MCF 10A (cell line): ENCODE measurements at regions not wholly inside any gene's neighbourhood (a gene's known extent, or its start where the extent isn't known, plus 50 kb on each side); places are given as distances from the start of the nearest gene placed in this dataset.
"Not testable (repeated sequence)": the region's sequence is repeated elsewhere in the genome, so short reads cannot be mapped to it uniquely, and the experiment has no call there.

Source experiments
- BruUV-seq: library from RNA; stranded (reverse); fragments of 400-500 nt; replicated peaks from 2 replicates; lab custom pipeline; 2021; lab: Mats Ljungman, UMichigan
- CTCF ChIA-PET: fragments of 300-600 bp; sonication (Branson Sonifier 250); formaldehyde crosslinking; extraction: SDS; loops from one replicate; lab custom pipeline; 2021; ENCODE audit warnings: antibody characterized with exemption, inconsistent platforms; lab: Yijun Ruan, JAX
- POLR2A ChIA-PET: fragments of 300-600, 350-650 bp; sonication (Branson Sonifier 250); formaldehyde crosslinking; extraction: SDS; loops from one replicate; lab custom pipeline; 2020; ENCODE audit warnings: antibody characterized with exemption, inconsistent platforms; lab: Yijun Ruan, JAX
- DNase-seq: peaks from one replicate; pipeline ENCODE4 v3.0.0-alpha.2; 2018; ENCODE audit not compliant: unreplicated experiment
- H3K27ac Mint-ChIP-seq: one replicate; pipeline ENCODE4 v1.8.0; 2022; ENCODE audit warnings: mild to moderate bottlenecking, low read depth, mixed read lengths; ENCODE audit not compliant: unreplicated experiment
- H3K27me3 Mint-ChIP-seq: one replicate; pipeline ENCODE4 v1.8.0; 2022; ENCODE audit warnings: mixed read lengths; ENCODE audit not compliant: insufficient read depth, unreplicated experiment
- H3K36me3 Mint-ChIP-seq: one replicate; pipeline ENCODE4 v1.8.0; 2022; ENCODE audit warnings: mild to moderate bottlenecking, moderate library complexity, mixed read lengths; ENCODE audit not compliant: insufficient read depth, unreplicated experiment
- H3K4me1 Mint-ChIP-seq: one replicate; pipeline ENCODE4 v1.8.0; 2022; ENCODE audit warnings: mixed read lengths; ENCODE audit not compliant: insufficient read depth, unreplicated experiment
- H3K4me3 Mint-ChIP-seq: one replicate; pipeline ENCODE4 v1.8.0; 2022; ENCODE audit warnings: mild to moderate bottlenecking, moderate library complexity, mixed read lengths; ENCODE audit not compliant: unreplicated experiment
- H3K9me3 Mint-ChIP-seq: one replicate; pipeline ENCODE4 v1.8.0; 2022; ENCODE audit warnings: mixed read lengths; ENCODE audit not compliant: unreplicated experiment
- intact Hi-C: fragments of 100-400 bp; cut with micrococcal nuclease; formaldehyde crosslinking; loops from 2 replicates; pipeline ENCODE4 v1.14.1; 2022

GRCh38 chr1:120561767-120562166 lies 146.9 kb downstream of the NBPF8 start:
- CTCF ChIA-PET, H3K9me3 Mint-ChIP-seq, intact Hi-C loops, H3K27me3 Mint-ChIP-seq, H3K27ac Mint-ChIP-seq, H3K36me3 Mint-ChIP-seq, BruUV-seq, H3K4me1 Mint-ChIP-seq, DNase-seq, H3K4me3 Mint-ChIP-seq, POLR2A ChIA-PET: not testable (repeated sequence)

- H3K4me1 Mint-ChIP-seq, H3K27ac Mint-ChIP-seq, DNase-seq, CTCF ChIA-PET, H3K9me3 Mint-ChIP-seq, H3K4me3 Mint-ChIP-seq, POLR2A ChIA-PET, intact Hi-C loops, H3K27me3 Mint-ChIP-seq, BruUV-seq, H3K36me3 Mint-ChIP-seq: not testable (repeated sequence)
Measured at GRCh38 chr1:120565396-120565795, 150.6 kb downstream of the NBPF8 start.

GRCh38 chr1:120567620-120568019 lies 152.8 kb downstream of the NBPF8 start:
- H3K4me3 Mint-ChIP-seq, H3K36me3 Mint-ChIP-seq, H3K4me1 Mint-ChIP-seq, DNase-seq, intact Hi-C loops, POLR2A ChIA-PET, CTCF ChIA-PET, H3K27ac Mint-ChIP-seq, H3K27me3 Mint-ChIP-seq, H3K9me3 Mint-ChIP-seq, BruUV-seq: not testable (repeated sequence)

GRCh38 chr1:120575201-120575600 lies 148.5 kb upstream of the NBPF26 start:
- intact Hi-C loops, CTCF ChIA-PET, DNase-seq, H3K27me3 Mint-ChIP-seq, H3K4me1 Mint-ChIP-seq, H3K27ac Mint-ChIP-seq, H3K4me3 Mint-ChIP-seq, BruUV-seq, H3K36me3 Mint-ChIP-seq, POLR2A ChIA-PET, H3K9me3 Mint-ChIP-seq: not testable (repeated sequence)

- POLR2A ChIA-PET, H3K9me3 Mint-ChIP-seq, H3K4me3 Mint-ChIP-seq, H3K27me3 Mint-ChIP-seq, H3K4me1 Mint-ChIP-seq, CTCF ChIA-PET, intact Hi-C loops, H3K36me3 Mint-ChIP-seq, BruUV-seq, DNase-seq, H3K27ac Mint-ChIP-seq: not testable (repeated sequence)
Measured at GRCh38 chr1:120582135-120582534, 141.6 kb upstream of the NBPF26 start.

GRCh38 chr1:120586053-120586452 lies 137.7 kb upstream of the NBPF26 start:
- H3K4me1 Mint-ChIP-seq, H3K36me3 Mint-ChIP-seq, CTCF ChIA-PET, intact Hi-C loops, DNase-seq, H3K4me3 Mint-ChIP-seq, POLR2A ChIA-PET, H3K27ac Mint-ChIP-seq, H3K27me3 Mint-ChIP-seq, H3K9me3 Mint-ChIP-seq, BruUV-seq: not testable (repeated sequence)

GRCh38 chr1:120588811-120589210 lies 134.9 kb upstream of the NBPF26 start:
- CTCF ChIA-PET, H3K4me1 Mint-ChIP-seq, BruUV-seq, H3K36me3 Mint-ChIP-seq, POLR2A ChIA-PET, H3K4me3 Mint-ChIP-seq, H3K27me3 Mint-ChIP-seq, intact Hi-C loops, DNase-seq, H3K27ac Mint-ChIP-seq, H3K9me3 Mint-ChIP-seq: not testable (repeated sequence)

- CTCF ChIA-PET, intact Hi-C loops, DNase-seq, BruUV-seq, H3K9me3 Mint-ChIP-seq, H3K27me3 Mint-ChIP-seq, H3K36me3 Mint-ChIP-seq, H3K4me3 Mint-ChIP-seq, H3K27ac Mint-ChIP-seq, H3K4me1 Mint-ChIP-seq, POLR2A ChIA-PET: not testable (repeated sequence)
Measured at GRCh38 chr1:120591774-120592173, 132.0 kb upstream of the NBPF26 start.

- DNase-seq, H3K36me3 Mint-ChIP-seq, CTCF ChIA-PET, BruUV-seq, intact Hi-C loops, H3K4me3 Mint-ChIP-seq, H3K9me3 Mint-ChIP-seq, POLR2A ChIA-PET, H3K27me3 Mint-ChIP-seq, H3K27ac Mint-ChIP-seq, H3K4me1 Mint-ChIP-seq: not testable (repeated sequence)
Measured at GRCh38 chr1:120592943-120593342, 130.8 kb upstream of the NBPF26 start.

- POLR2A ChIA-PET, H3K27me3 Mint-ChIP-seq, intact Hi-C loops, H3K4me3 Mint-ChIP-seq, H3K9me3 Mint-ChIP-seq, DNase-seq, BruUV-seq, H3K27ac Mint-ChIP-seq, H3K36me3 Mint-ChIP-seq, H3K4me1 Mint-ChIP-seq, CTCF ChIA-PET: not testable (repeated sequence)
Measured at GRCh38 chr1:120593648-120594047, 130.1 kb upstream of the NBPF26 start.
